22Rv1 (cell line): ENCODE measurements at regions not wholly inside any gene's neighbourhood (a gene's known extent, or its start where the extent isn't known, plus 50 kb on each side); places are given as distances from the start of the nearest gene placed in this dataset.

ENCODE experiments used
- ZFX ChIP-seq: fragments of 450-650 bp; IDR thresholded peaks from 2 replicates; pipeline ENCODE4 v1.6.1; 2017; ENCODE audit warnings: antibody characterized with exemption, borderline replicate concordance
- TF ChIP-seq, protein P1 (sequence below): fragments of 450-650 bp; IDR thresholded peaks from 2 replicates; pipeline ENCODE4 v1.5.1; 2017; ENCODE audit warnings: mild to moderate bottlenecking

DNA sequence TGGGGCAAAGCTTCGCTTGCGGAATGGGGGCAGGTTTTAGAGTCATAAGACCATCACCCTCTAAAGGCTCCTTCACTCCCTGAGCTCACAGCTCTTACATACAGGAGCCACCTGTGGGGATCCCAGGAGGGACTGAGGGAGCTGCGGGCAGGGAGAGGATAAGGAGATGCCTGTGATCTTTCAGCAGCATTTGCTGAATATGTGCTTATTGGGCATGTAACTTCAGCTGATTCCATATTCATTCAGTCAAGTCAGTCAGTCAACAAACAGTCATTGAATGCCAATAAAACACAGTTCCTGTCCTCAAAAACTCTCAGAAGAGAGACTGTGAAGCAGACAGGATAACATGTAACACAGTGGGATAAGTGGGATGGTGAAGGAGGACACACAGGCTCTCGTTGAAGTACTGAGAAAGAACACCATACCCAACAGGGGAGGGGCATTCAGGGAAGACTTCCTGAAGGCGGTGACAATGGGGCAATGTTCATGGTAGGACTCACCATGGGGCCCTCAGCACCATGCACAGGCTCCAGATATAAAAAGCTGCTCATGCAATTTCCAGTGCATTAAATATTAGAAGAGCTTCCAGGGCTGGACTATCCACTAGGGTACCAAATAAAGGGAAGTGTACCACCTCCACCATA, 240.9 kb downstream of the UACA start:
- TF ChIP-seq, protein P1, sequence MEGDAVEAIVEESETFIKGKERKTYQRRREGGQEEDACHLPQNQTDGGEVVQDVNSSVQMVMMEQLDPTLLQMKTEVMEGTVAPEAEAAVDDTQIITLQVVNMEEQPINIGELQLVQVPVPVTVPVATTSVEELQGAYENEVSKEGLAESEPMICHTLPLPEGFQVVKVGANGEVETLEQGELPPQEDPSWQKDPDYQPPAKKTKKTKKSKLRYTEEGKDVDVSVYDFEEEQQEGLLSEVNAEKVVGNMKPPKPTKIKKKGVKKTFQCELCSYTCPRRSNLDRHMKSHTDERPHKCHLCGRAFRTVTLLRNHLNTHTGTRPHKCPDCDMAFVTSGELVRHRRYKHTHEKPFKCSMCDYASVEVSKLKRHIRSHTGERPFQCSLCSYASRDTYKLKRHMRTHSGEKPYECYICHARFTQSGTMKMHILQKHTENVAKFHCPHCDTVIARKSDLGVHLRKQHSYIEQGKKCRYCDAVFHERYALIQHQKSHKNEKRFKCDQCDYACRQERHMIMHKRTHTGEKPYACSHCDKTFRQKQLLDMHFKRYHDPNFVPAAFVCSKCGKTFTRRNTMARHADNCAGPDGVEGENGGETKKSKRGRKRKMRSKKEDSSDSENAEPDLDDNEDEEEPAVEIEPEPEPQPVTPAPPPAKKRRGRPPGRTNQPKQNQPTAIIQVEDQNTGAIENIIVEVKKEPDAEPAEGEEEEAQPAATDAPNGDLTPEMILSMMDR, result no peak
- no peak for TF ChIP-seq ZFX
